ENCODE measurements at regions not wholly inside any gene's neighbourhood (a gene's known extent, or its start where the extent isn't known, plus 50 kb on each side); places are given as distances from the start of the nearest gene placed in this dataset.

DNA sequence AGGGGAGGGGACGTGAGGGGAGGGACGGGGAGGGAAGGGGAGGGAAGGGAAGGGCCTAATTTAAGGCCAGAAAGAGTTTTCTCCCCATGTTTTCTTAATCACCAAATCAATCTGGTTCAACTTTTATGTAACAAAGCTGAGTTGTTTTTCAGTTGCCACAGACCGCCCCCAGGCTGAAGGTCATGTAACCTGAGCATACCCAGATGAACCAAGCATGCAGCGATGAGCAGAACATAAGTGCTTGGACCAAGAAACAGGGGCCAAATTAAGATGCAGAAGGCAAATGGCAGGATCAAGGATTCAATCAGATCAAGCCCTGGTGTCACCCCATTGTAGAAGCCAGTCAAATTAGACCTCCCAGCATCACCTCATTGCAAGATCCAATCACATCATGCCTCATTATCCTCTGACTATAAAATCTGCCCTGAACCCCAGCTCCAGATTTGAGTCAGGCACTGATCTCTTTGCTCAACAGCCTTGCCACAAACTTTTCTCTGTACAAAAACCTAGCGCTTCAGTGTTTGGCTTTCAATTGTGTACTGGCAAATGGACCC is 113.5 kb upstream of the TNPO1 start:
- TF ChIP-seq, protein P1, sequence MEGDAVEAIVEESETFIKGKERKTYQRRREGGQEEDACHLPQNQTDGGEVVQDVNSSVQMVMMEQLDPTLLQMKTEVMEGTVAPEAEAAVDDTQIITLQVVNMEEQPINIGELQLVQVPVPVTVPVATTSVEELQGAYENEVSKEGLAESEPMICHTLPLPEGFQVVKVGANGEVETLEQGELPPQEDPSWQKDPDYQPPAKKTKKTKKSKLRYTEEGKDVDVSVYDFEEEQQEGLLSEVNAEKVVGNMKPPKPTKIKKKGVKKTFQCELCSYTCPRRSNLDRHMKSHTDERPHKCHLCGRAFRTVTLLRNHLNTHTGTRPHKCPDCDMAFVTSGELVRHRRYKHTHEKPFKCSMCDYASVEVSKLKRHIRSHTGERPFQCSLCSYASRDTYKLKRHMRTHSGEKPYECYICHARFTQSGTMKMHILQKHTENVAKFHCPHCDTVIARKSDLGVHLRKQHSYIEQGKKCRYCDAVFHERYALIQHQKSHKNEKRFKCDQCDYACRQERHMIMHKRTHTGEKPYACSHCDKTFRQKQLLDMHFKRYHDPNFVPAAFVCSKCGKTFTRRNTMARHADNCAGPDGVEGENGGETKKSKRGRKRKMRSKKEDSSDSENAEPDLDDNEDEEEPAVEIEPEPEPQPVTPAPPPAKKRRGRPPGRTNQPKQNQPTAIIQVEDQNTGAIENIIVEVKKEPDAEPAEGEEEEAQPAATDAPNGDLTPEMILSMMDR (IDR thresholded peaks at IDR 0.05; ENCODE audit: low read depth, low read length, poor library complexity, severe bottlenecking) = no peak
- TF ChIP-seq EZH2phosphoT487 (IDR thresholded peaks at IDR 0.05; ENCODE audit: borderline replicate concordance, low read length) = no peak
